ENCODE measurements at regions not wholly inside any gene's neighbourhood (a gene's known extent, or its start where the extent isn't known, plus 50 kb on each side); places are given as distances from the start of the nearest gene placed in this dataset.

- 47% methylated on average over 1 of the region's 1 CpG for whole genome bisulfite sequencing (ENCODE audit: insufficient coverage, low coverage, missing lambda C conversion rate)
- Histone ChIP-seq H3K79me2 (ENCODE audit: control insufficient read depth, insufficient read depth, low read length) (no peaks in the 10 kb centered on the region), H4K20me1 (replicated peaks; ENCODE audit: control insufficient read depth, insufficient read depth, low read length) (no peaks in the 10 kb centered on the region), H3K4me2 (ENCODE audit: insufficient read depth, low read length) (no peak overlapping the region), H3K4me3 (no peak overlapping the region), H3K36me3 (ENCODE audit: control insufficient read depth, insufficient read depth, low read length) (no peaks in the 10 kb centered on the region), H3K27ac (ENCODE audit: extremely low read depth, low read depth, low read length) (no peak overlapping the region), H3K9me3 (replicated peaks; ENCODE audit: control insufficient read depth, insufficient read depth, low read depth, low read length) (no peaks in the 10 kb centered on the region), H3K27me3 (ENCODE audit: control insufficient read depth in 2 of 2, insufficient read depth in 2 of 2, low read length in 2 of 2) (no peaks in the 10 kb centered on the region), H3K4me1 (replicated peaks in 1 of 2; ENCODE audit: control insufficient read depth in 2 of 2, insufficient read depth in 2 of 2, low read length in 2 of 2) (no peaks in the 10 kb centered on the region), H3K9me1 (ENCODE audit: control insufficient read depth, insufficient read depth, low read length) (no peaks in the 10 kb centered on the region), H2AFZ (ENCODE audit: low read depth, low read length) (no peak overlapping the region), H3K9ac (ENCODE audit: insufficient read depth in 1 of 2, low read depth in 2 of 2, low read length in 2 of 2) (no peak overlapping the region)
- TF ChIP-seq ZNF507 (tag; conservative IDR thresholded peaks at IDR 0.05), result no peak
- TF ChIP-seq BCOR (IDR thresholded peaks at IDR 0.05), result no peak
- TF ChIP-seq NFRKB (IDR thresholded peaks at IDR 0.05; ENCODE audit: low read depth), result no peak
- TF ChIP-seq SRSF7 (optimal IDR thresholded peaks at IDR 0.05; ENCODE audit: low read depth, low read length), result no peak
- no peak for TF ChIP-seq ARID3B (CRISPR knock-in tag; IDR thresholded peaks at IDR 0.05; ENCODE audit: borderline replicate concordance)
- TF ChIP-seq ZNF561 (CRISPR knock-in tag; conservative IDR thresholded peaks at IDR 0.05), result no peak
- TF ChIP-seq POLR2AphosphoS2 (IDR thresholded peaks at IDR 0.05; ENCODE audit: low read length), result no peak
- TF ChIP-seq ZNF79 (CRISPR knock-in tag; IDR thresholded peaks at IDR 0.05; ENCODE audit: low read depth), result no peak
- TF ChIP-seq TEAD4 (IDR thresholded peaks at IDR 0.05; ENCODE audit: low read length), result no peak
- no peak for TF ChIP-seq TEAD4 (CRISPR knock-in tag; IDR thresholded peaks at IDR 0.05; ENCODE audit: borderline replicate concordance)
- intact Hi-C loops (cut with micrococcal nuclease) (no loop called here), in situ Hi-C loops (cut with MboI) (no loop called here)
- BruUV-seq (replicated peaks), result no TSS peak
- FAIRE-seq, result no peak
- POLR2A ChIA-PET, result no interaction called here
- CTCF ChIA-PET (ENCODE audit: low intra/inter-chr PET ratio), result no interaction called here
- DNase-seq (ENCODE audit: extremely low read depth in 1 of 4, low spot score in 3 of 4), result no peak
- ATAC-seq, result no peak
Measured at GRCh38 chr17:63095459-63095858, 129.4 kb downstream of the TANC2 start.
